A673 (cell line): ENCODE measurements at regions not wholly inside any gene's neighbourhood (a gene's known extent, or its start where the extent isn't known, plus 50 kb on each side); places are given as distances from the start of the nearest gene placed in this dataset.

Experiments used
- BruUV-seq: library from RNA; stranded (reverse); fragments of 400-500 nt; replicated peaks from 2 replicates; lab custom pipeline; 2021; lab: Mats Ljungman, UMichigan
- CTCF ChIA-PET: fragments of 300-600 bp; sonication (Branson Sonifier 250); formaldehyde crosslinking; loops from one replicate; lab custom pipeline; 2022; ENCODE audit warnings: antibody characterized with exemption; lab: Charles Lee
- POLR2A ChIA-PET: fragments of 300-600 bp; sonication (Branson Sonifier 250); formaldehyde crosslinking; loops from one replicate; lab custom pipeline; 2022; ENCODE audit warnings: antibody characterized with exemption; ENCODE audit not compliant: low non-redundant PET; lab: Charles Lee
- DNase-seq: peaks from one replicate; pipeline ENCODE4 v3.0.0-alpha.2; 2015; ENCODE audit warnings: low spot score
- H3K27ac ChIP-seq: fragments of 200-600 bp; sonication (generic); 2 replicates; pipeline ENCODE4 v1.5.1; 2016; ENCODE audit warnings: mixed run types, low read depth, mild to moderate bottlenecking, mixed read lengths, antibody characterized with exemption, low read length; ENCODE audit not compliant: poor library complexity, severe bottlenecking
- H3K27me3 ChIP-seq: fragments of 200-600 bp; sonication (generic); replicated peaks from 2 replicates; pipeline ENCODE4 v1.6.1; 2017; ENCODE audit warnings: mixed run types, low read depth, mild to moderate bottlenecking, mixed read lengths, antibody characterized with exemption, low read length; ENCODE audit not compliant: insufficient read depth, poor library complexity
- H3K36me3 ChIP-seq: fragments of 200-600 bp; sonication (generic); 2 replicates; pipeline ENCODE4 v1.6.1; 2016; ENCODE audit warnings: mixed run types, mild to moderate bottlenecking, mixed read lengths, antibody characterized with exemption, low read length; ENCODE audit not compliant: insufficient read depth, poor library complexity, severe bottlenecking
- H3K4me1 ChIP-seq: fragments of 200-600 bp; sonication (generic); 2 replicates; pipeline ENCODE4 v1.6.1; 2017; ENCODE audit warnings: mixed run types, mild to moderate bottlenecking, mixed read lengths, antibody characterized with exemption, low read length; ENCODE audit not compliant: insufficient read depth, poor library complexity, severe bottlenecking
- H3K4me3 ChIP-seq: fragments of 200-600 bp; sonication (generic); 2 replicates; pipeline ENCODE4 v1.5.1; 2016; ENCODE audit warnings: low read depth, mixed run types, mild to moderate bottlenecking, mixed read lengths, low read length; ENCODE audit not compliant: poor library complexity, severe bottlenecking
- H3K9me3 ChIP-seq: fragments of 200-600 bp; sonication (generic); 2 replicates; pipeline ENCODE4 v1.6.1; 2016; ENCODE audit warnings: mixed run types, low read depth, mild to moderate bottlenecking, mixed read lengths, antibody characterized with exemption, low read length; ENCODE audit not compliant: poor library complexity, severe bottlenecking
- EZH2 ChIP-seq: fragments of 200-600 bp; sonication (generic); IDR thresholded peaks from 2 replicates; pipeline ENCODE4 v1.6.1; 2017; ENCODE audit warnings: borderline replicate concordance, low read depth, mild to moderate bottlenecking, mixed read lengths, antibody characterized with exemption, low read length; ENCODE audit not compliant: poor library complexity, severe bottlenecking
- intact Hi-C: fragments of 100-400 bp; cut with micrococcal nuclease; formaldehyde crosslinking; loops from one replicate; pipeline ENCODE4 v1.10.0; 2022; ENCODE audit not compliant: unreplicated experiment
- TF ChIP-seq, protein P1 (sequence below): fragments of 300-800, 200-600 bp; sonication (generic); conservative IDR thresholded peaks from 2 replicates; pipeline ENCODE4 v1.5.1; 2017; ENCODE audit warnings: low read depth, mild to moderate bottlenecking, antibody characterized with exemption, low read length, moderate library complexity, mixed read lengths

DNA sequence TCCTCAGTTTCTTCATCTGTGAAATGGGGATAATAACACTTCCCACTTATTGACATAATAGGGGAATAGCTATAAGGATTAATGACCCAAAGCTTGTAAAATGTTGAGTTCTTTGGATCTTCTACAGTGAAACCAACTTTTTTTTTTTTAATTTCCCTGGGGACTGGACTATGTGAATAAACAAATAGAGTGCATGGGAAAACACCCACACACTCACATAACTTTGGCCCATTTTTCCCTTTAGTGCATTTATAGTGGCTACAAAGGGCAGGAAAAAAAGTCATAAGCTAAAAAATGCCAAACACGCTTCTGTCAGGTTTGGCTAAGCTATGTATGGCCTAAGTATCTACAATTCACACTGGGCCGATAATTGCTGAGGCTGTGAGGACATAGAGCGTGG, 406.2 kb upstream of the JAG1 start:
- no peaks in the 10 kb centered on the region for H3K4me1 ChIP-seq
- no peak for TF ChIP-seq EZH2
- TF ChIP-seq, protein P1, sequence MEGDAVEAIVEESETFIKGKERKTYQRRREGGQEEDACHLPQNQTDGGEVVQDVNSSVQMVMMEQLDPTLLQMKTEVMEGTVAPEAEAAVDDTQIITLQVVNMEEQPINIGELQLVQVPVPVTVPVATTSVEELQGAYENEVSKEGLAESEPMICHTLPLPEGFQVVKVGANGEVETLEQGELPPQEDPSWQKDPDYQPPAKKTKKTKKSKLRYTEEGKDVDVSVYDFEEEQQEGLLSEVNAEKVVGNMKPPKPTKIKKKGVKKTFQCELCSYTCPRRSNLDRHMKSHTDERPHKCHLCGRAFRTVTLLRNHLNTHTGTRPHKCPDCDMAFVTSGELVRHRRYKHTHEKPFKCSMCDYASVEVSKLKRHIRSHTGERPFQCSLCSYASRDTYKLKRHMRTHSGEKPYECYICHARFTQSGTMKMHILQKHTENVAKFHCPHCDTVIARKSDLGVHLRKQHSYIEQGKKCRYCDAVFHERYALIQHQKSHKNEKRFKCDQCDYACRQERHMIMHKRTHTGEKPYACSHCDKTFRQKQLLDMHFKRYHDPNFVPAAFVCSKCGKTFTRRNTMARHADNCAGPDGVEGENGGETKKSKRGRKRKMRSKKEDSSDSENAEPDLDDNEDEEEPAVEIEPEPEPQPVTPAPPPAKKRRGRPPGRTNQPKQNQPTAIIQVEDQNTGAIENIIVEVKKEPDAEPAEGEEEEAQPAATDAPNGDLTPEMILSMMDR = no peak
- POLR2A ChIA-PET = no interaction called here
- intact Hi-C loops = no loop called here
- peaks cover 15% of the 10 kb centered on the region for H3K27me3 ChIP-seq
- no peak overlapping the region for H3K4me3 ChIP-seq
- no peak overlapping the region for H3K27ac ChIP-seq
- H3K36me3 ChIP-seq = no peaks in the 10 kb centered on the region
- DNase-seq = no peak
- H3K9me3 ChIP-seq = no peaks in the 10 kb centered on the region
- no TSS peak for BruUV-seq
- CTCF ChIA-PET = interaction anchor here (0.6 kb wide), 1 partner anchor 85 kb away, joined by 3 read pairs; no protein-coding TSS in a partner anchor

DNA sequence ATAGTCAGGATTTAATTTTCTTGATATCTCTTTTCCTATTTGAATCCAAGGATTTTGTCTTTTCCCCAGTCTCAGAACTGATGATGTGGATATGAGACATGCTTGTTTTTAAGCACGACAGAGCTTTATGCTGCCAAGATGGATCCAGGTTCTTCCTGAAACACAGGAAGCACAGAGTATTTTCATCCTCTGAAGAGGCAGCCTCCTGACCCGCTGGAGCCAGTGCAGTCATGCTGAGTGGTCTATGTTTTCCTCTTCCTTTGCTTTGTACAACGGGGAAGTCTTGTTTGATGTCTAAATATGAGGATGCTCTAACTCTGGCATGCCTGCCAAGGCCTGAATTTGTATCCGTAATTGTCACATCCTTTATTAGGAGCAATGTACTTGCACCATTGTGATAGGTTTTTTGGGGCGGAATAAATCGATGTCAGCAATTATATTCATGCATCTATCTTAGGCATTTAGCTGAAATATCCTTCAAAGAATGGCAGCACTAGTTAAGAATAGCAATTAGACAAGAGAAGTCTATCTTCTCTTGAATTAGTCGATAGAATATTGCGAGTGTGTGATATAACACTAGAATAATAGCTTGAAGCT, 407.1 kb upstream of the JAG1 start:
- intact Hi-C loops = no loop called here
- no peaks in the 10 kb centered on the region for H3K4me1 ChIP-seq
- no peaks in the 10 kb centered on the region for H3K9me3 ChIP-seq
- no peak for DNase-seq
- BruUV-seq = no TSS peak
- CTCF ChIA-PET = no interaction called here
- no peak overlapping the region for H3K27ac ChIP-seq
- POLR2A ChIA-PET = no interaction called here
- H3K27me3 ChIP-seq = peaks cover 15% of the 10 kb centered on the region
- no peaks in the 10 kb centered on the region for H3K36me3 ChIP-seq
- no peak for TF ChIP-seq EZH2
- TF ChIP-seq, protein P1 = no peak
- no peak overlapping the region for H3K4me3 ChIP-seq

DNA sequence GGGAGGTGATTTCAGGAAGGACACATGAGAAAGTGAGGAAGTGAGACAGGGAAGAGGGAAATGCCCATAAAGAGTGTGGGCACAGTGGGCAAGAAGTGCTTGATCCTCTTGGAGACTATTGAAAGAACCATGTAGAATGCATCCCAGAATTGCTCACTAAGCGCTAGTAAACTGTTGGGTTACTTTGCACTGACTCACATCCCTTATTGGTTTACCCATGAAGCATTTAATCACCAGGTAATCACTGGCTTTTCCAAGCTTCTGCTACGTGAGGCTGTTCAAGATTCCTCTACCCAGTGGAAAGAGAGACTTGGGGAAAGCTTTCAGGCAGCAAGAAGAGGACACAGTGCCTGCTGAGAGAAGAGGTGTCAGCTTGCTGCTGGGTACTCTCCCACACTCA, 410.0 kb upstream of the JAG1 start:
- no peaks in the 10 kb centered on the region for H3K9me3 ChIP-seq
- H3K4me1 ChIP-seq = no peaks in the 10 kb centered on the region
- ChIA-PET POLR2A (no interaction called here), CTCF (no interaction called here)
- no TSS peak for BruUV-seq
- intact Hi-C loops = no loop called here
- DNase-seq = no peak
- no peak for TF ChIP-seq EZH2
- TF ChIP-seq, protein P1 = no peak
- no peak overlapping the region for H3K4me3 ChIP-seq
- no peak overlapping the region for H3K27ac ChIP-seq
- no peaks in the 10 kb centered on the region for H3K36me3 ChIP-seq
- H3K27me3 ChIP-seq = peaks cover 23% of the 10 kb centered on the region
